Type B pancreatic cell (in vitro differentiated cells): ENCODE measurements at regions not wholly inside any gene's neighbourhood (a gene's known extent, or its start where the extent isn't known, plus 50 kb on each side); places are given as distances from the start of the nearest gene placed in this dataset.

ENCODE experiments used
- DNase-seq: peaks from one replicate; pipeline ENCODE4 v3.0.0; 2021; ENCODE audit warnings: mixed read lengths; ENCODE audit not compliant: unreplicated experiment; ENCODE audit errors: extremely low spot score
- H3K27ac Mint-ChIP-seq: 2 replicates; pipeline ENCODE4 v1.8.0; 2021; ENCODE audit warnings: mild to moderate bottlenecking, mixed read lengths
- H3K27me3 Mint-ChIP-seq: 2 replicates; pipeline ENCODE4 v1.8.0; 2021; ENCODE audit warnings: mixed read lengths
- H3K36me3 Mint-ChIP-seq: 2 replicates; pipeline ENCODE4 v1.8.0; 2021; ENCODE audit warnings: mixed read lengths
- H3K4me1 Mint-ChIP-seq: one replicate; pipeline ENCODE4 v1.8.0; 2021; ENCODE audit warnings: mixed read lengths; ENCODE audit not compliant: unreplicated experiment
- H3K4me3 Mint-ChIP-seq: 2 replicates; pipeline ENCODE4 v1.8.0; 2021; ENCODE audit warnings: mild to moderate bottlenecking, mixed read lengths
- H3K9me3 Mint-ChIP-seq: 2 replicates; pipeline ENCODE4 v1.8.0; 2021; ENCODE audit warnings: mixed read lengths
- TF ChIP-seq, protein P1 (sequence below): fragments of 200-600 bp; sonication (generic); conservative IDR thresholded peaks from 2 replicates; pipeline ENCODE4 v1.5.0; 2021; ENCODE audit warnings: antibody characterized with exemption, mild to moderate bottlenecking

GRCh38 chr18:41765460-41765859, 189.6 kb upstream of the PIK3C3 start:
- no peaks in the 10 kb centered on the region for H3K36me3 Mint-ChIP-seq
- H3K27ac Mint-ChIP-seq: no peak overlapping the region
- no peaks in the 10 kb centered on the region for H3K27me3 Mint-ChIP-seq
- H3K4me1 Mint-ChIP-seq: no peaks in the 10 kb centered on the region
- H3K9me3 Mint-ChIP-seq: no peaks in the 10 kb centered on the region
- no peak overlapping the region for H3K4me3 Mint-ChIP-seq
- DNase-seq: no peak
- TF ChIP-seq, protein P1, sequence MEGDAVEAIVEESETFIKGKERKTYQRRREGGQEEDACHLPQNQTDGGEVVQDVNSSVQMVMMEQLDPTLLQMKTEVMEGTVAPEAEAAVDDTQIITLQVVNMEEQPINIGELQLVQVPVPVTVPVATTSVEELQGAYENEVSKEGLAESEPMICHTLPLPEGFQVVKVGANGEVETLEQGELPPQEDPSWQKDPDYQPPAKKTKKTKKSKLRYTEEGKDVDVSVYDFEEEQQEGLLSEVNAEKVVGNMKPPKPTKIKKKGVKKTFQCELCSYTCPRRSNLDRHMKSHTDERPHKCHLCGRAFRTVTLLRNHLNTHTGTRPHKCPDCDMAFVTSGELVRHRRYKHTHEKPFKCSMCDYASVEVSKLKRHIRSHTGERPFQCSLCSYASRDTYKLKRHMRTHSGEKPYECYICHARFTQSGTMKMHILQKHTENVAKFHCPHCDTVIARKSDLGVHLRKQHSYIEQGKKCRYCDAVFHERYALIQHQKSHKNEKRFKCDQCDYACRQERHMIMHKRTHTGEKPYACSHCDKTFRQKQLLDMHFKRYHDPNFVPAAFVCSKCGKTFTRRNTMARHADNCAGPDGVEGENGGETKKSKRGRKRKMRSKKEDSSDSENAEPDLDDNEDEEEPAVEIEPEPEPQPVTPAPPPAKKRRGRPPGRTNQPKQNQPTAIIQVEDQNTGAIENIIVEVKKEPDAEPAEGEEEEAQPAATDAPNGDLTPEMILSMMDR: no peak

- no peaks in the 10 kb centered on the region for H3K4me1 Mint-ChIP-seq
- no peak overlapping the region for H3K27ac Mint-ChIP-seq
- H3K9me3 Mint-ChIP-seq: no peaks in the 10 kb centered on the region
- no peak for DNase-seq
- H3K4me3 Mint-ChIP-seq: no peak overlapping the region
- H3K36me3 Mint-ChIP-seq: no peaks in the 10 kb centered on the region
- H3K27me3 Mint-ChIP-seq: no peaks in the 10 kb centered on the region
- TF ChIP-seq, protein P1: no peak
Measured at GRCh38 chr18:41763361-41763760, 191.7 kb upstream of the PIK3C3 start.

GRCh38 chr18:41761333-41762018, 193.6 kb upstream of the PIK3C3 start:
- Mint-ChIP-seq H3K27me3 (no peaks in the 10 kb centered on the region), H3K9me3 (no peaks in the 10 kb centered on the region), H3K36me3 (no peaks in the 10 kb centered on the region), H3K4me3 (no peak overlapping the region), H3K4me1 (no peaks in the 10 kb centered on the region), H3K27ac (no peak overlapping the region)
- no peak for DNase-seq
- TF ChIP-seq, protein P1: no peak

GRCh38 chr18:41758534-41758933, 196.5 kb upstream of the PIK3C3 start:
- no peaks in the 10 kb centered on the region for H3K9me3 Mint-ChIP-seq

DNA sequence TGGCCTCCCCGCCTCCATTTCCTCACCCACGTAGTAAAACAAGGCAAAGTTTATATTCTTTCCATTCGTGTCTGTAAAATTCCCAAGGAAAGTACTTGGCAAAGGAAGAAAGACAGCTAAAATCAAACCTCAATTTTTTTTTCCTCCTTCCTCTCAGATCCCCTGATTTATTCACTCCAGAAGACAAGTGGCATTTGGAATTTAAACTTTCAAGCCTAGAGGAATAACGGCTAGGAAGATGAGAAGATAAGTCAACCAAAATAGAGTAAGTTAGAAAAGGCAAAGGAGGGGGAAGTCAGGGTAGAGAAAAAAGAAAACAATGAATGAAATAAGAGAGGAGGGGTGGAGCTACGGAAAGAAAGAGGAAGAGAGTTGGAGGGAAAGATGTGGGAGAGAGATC, 198.9 kb upstream of the PIK3C3 start:
- TF ChIP-seq, protein P1: no peak

More at GRCh38 chr18:41758534-41758933, 196.5 kb upstream of the PIK3C3 start:
- no peak overlapping the region for H3K27ac Mint-ChIP-seq
- peaks cover 5% of the 10 kb centered on the region for H3K4me1 Mint-ChIP-seq
- no peak overlapping the region for H3K4me3 Mint-ChIP-seq
- no peaks in the 10 kb centered on the region for H3K27me3 Mint-ChIP-seq
- TF ChIP-seq, protein P1: no peak
- H3K36me3 Mint-ChIP-seq: no peaks in the 10 kb centered on the region
- DNase-seq: no peak

GRCh38 chr18:41754332-41754731, 200.7 kb upstream of the PIK3C3 start:
- Mint-ChIP-seq H3K36me3 (no peaks in the 10 kb centered on the region), H3K4me1 (peaks cover 5% of the 10 kb centered on the region), H3K27me3 (no peaks in the 10 kb centered on the region), H3K4me3 (no peak overlapping the region), H3K27ac (no peak overlapping the region), H3K9me3 (no peaks in the 10 kb centered on the region)
- DNase-seq: no peak
- TF ChIP-seq, protein P1: no peak

More for the DNA sequence above, 198.9 kb upstream of the PIK3C3 start:
- DNase-seq: no peak
- Mint-ChIP-seq H3K27ac (no peak overlapping the region), H3K27me3 (no peaks in the 10 kb centered on the region), H3K9me3 (no peaks in the 10 kb centered on the region), H3K4me1 (peaks cover 5% of the 10 kb centered on the region), H3K36me3 (no peaks in the 10 kb centered on the region), H3K4me3 (no peak overlapping the region)
